DOHH2 (cell line): ENCODE measurements at regions not wholly inside any gene's neighbourhood (a gene's known extent, or its start where the extent isn't known, plus 50 kb on each side); places are given as distances from the start of the nearest gene placed in this dataset.

Experiments
- H3F3A ChIP-seq: fragments of 200-600 bp; sonication (generic), shearing (Covaris generic); 2 replicates; pipeline ENCODE4 v1.6.0; 2016; ENCODE audit warnings: antibody characterized with exemption, mild to moderate bottlenecking; ENCODE audit not compliant: control insufficient read depth, insufficient read depth
- H3K27ac ChIP-seq: fragments of 200-600 bp; sonication (generic); 2 replicates; pipeline ENCODE4 v1.5.1; 2014; ENCODE audit warnings: low read depth, mild to moderate bottlenecking, low read length, moderate library complexity
- H3K27me3 ChIP-seq: fragments of 200-600 bp; sonication (generic); 2 replicates; pipeline ENCODE4 v1.6.1; 2014; ENCODE audit warnings: mild to moderate bottlenecking, low read length, mixed read lengths; ENCODE audit not compliant: control insufficient read depth
- H3K36me3 ChIP-seq: fragments of 200-600 bp; sonication (generic); 2 replicates; pipeline ENCODE4 v1.6.1; 2014; ENCODE audit warnings: mild to moderate bottlenecking, low read length, moderate library complexity, mixed read lengths; ENCODE audit not compliant: control insufficient read depth
- H3K4me1 ChIP-seq: fragments of 200-600 bp; sonication (generic); 2 replicates; pipeline ENCODE4 v1.6.1; 2014; ENCODE audit warnings: mild to moderate bottlenecking, low read length, mixed read lengths; ENCODE audit not compliant: control insufficient read depth
- H3K4me2 ChIP-seq: fragments of 200-600 bp; sonication (generic); 2 replicates; pipeline ENCODE4 v1.6.0; 2014; ENCODE audit warnings: mild to moderate bottlenecking, low read length, moderate library complexity
- H3K4me3 ChIP-seq: fragments of 200-600 bp; sonication (generic); 2 replicates; pipeline ENCODE4 v1.5.1; 2014; ENCODE audit warnings: mild to moderate bottlenecking, low read length, mixed read lengths
- H3K79me2 ChIP-seq: fragments of 200-600 bp; sonication (generic); 2 replicates; pipeline ENCODE4 v1.6.1; 2014; ENCODE audit warnings: mild to moderate bottlenecking, low read length, mixed read lengths; ENCODE audit not compliant: control insufficient read depth
- H3K9me2 ChIP-seq: fragments of 200-600 bp; sonication (generic); replicated peaks from 2 replicates; pipeline ENCODE4 v1.6.1; 2014; ENCODE audit warnings: mild to moderate bottlenecking, low read length, mixed read lengths; ENCODE audit not compliant: control insufficient read depth
- H3K9me3 ChIP-seq: fragments of 200-600 bp; sonication (generic); 2 replicates; pipeline ENCODE4 v1.6.1; 2014; ENCODE audit warnings: antibody characterized with exemption, low read length, mixed read lengths; ENCODE audit not compliant: control insufficient read depth, insufficient read depth
- H4K20me1 ChIP-seq: fragments of 200-600 bp; sonication (generic); 2 replicates; pipeline ENCODE4 v1.6.0; 2014; ENCODE audit warnings: low read depth, mild to moderate bottlenecking, antibody characterized with exemption, low read length, moderate library complexity; ENCODE audit not compliant: control insufficient read depth, insufficient read depth
- EZH2phosphoT487 ChIP-seq: fragments of 200-600 bp; sonication (generic); IDR thresholded peaks from 2 replicates; pipeline ENCODE4 v1.6.1; 2017; ENCODE audit warnings: borderline replicate concordance, mild to moderate bottlenecking, antibody characterized with exemption, low read length, moderate library complexity, mixed read lengths
- TF ChIP-seq, protein P1 (sequence below): fragments of 200-600 bp; sonication (generic); IDR thresholded peaks from one replicate; pipeline ENCODE4 v1.5.1; 2014; ENCODE audit warnings: antibody characterized with exemption, mild to moderate bottlenecking, low read depth, low read length; ENCODE audit not compliant: poor library complexity, severe bottlenecking

GRCh38 chr3:106049821-106050220 lies 181.0 kb upstream of the CBLB start:
- Histone ChIP-seq H3K9me2 (no peaks in the 10 kb centered on the region), H3K4me3 (no peak overlapping the region), H4K20me1 (no peaks in the 10 kb centered on the region), H3K36me3 (no peaks in the 10 kb centered on the region), H3K4me1 (no peaks in the 10 kb centered on the region), H3F3A (no peaks in the 10 kb centered on the region), H3K4me2 (no peak overlapping the region), H3K9me3 (no peaks in the 10 kb centered on the region), H3K27me3 (no peaks in the 10 kb centered on the region), H3K27ac (no peak overlapping the region), H3K79me2 (no peaks in the 10 kb centered on the region)
- no peak for TF ChIP-seq EZH2phosphoT487
- TF ChIP-seq, protein P1, sequence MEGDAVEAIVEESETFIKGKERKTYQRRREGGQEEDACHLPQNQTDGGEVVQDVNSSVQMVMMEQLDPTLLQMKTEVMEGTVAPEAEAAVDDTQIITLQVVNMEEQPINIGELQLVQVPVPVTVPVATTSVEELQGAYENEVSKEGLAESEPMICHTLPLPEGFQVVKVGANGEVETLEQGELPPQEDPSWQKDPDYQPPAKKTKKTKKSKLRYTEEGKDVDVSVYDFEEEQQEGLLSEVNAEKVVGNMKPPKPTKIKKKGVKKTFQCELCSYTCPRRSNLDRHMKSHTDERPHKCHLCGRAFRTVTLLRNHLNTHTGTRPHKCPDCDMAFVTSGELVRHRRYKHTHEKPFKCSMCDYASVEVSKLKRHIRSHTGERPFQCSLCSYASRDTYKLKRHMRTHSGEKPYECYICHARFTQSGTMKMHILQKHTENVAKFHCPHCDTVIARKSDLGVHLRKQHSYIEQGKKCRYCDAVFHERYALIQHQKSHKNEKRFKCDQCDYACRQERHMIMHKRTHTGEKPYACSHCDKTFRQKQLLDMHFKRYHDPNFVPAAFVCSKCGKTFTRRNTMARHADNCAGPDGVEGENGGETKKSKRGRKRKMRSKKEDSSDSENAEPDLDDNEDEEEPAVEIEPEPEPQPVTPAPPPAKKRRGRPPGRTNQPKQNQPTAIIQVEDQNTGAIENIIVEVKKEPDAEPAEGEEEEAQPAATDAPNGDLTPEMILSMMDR: no peak

DNA sequence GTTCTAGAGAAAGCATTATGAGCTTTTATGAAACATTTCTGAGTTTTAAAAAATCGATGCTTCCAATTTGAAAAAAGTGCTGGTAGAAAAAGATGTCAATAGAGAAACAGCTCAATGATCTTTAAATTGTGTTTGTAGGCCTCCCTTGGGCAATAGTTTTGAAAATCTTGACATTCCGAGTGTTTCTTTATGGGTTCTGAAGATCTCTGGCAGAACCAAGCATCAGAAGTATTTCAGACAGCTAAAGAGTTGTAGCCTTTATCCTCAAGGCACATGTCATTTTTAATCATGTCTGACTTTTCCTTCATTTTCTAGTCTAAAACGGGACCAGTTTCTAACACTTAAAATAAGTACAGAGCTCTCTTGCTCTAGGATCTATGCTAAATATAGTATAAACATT lies 188.1 kb upstream of the CBLB start:
- H3K79me2 ChIP-seq: no peaks in the 10 kb centered on the region
- H3K4me3 ChIP-seq: no peak overlapping the region
- no peaks in the 10 kb centered on the region for H4K20me1 ChIP-seq
- H3K9me3 ChIP-seq: no peaks in the 10 kb centered on the region
- no peaks in the 10 kb centered on the region for H3K27me3 ChIP-seq
- H3K27ac ChIP-seq: no peak overlapping the region
- no peaks in the 10 kb centered on the region for H3F3A ChIP-seq
- H3K4me2 ChIP-seq: no peak overlapping the region
- no peaks in the 10 kb centered on the region for H3K4me1 ChIP-seq
- no peaks in the 10 kb centered on the region; the same call in 1 of the 2 replicates for H3K9me2 ChIP-seq
- H3K36me3 ChIP-seq: no peaks in the 10 kb centered on the region
- TF ChIP-seq, protein P1: no peak
- no peak for TF ChIP-seq EZH2phosphoT487

GRCh38 chr3:106058475-106058874 lies 189.7 kb upstream of the CBLB start:
- no peak overlapping the region for H3K4me2 ChIP-seq
- no peak overlapping the region for H3K4me3 ChIP-seq
- TF ChIP-seq, protein P1: no peak
- TF ChIP-seq EZH2phosphoT487: no peak
- no peaks in the 10 kb centered on the region for H3F3A ChIP-seq
- H4K20me1 ChIP-seq: no peaks in the 10 kb centered on the region
- no peaks in the 10 kb centered on the region for H3K4me1 ChIP-seq
- H3K79me2 ChIP-seq: no peaks in the 10 kb centered on the region
- H3K9me3 ChIP-seq: 0 out of 2 replicates have a peak, but pooled peaks cover under 1% of the 10 kb centered on the region
- no peak overlapping the region for H3K27ac ChIP-seq
- H3K36me3 ChIP-seq: no peaks in the 10 kb centered on the region
- H3K27me3 ChIP-seq: no peaks in the 10 kb centered on the region
- H3K9me2 ChIP-seq: no peaks in the 10 kb centered on the region; the same call in 1 of the 2 replicates
